Heart left ventricle (tissue), 13 donors: ENCODE measurements at regions not wholly inside any gene's neighbourhood (a gene's known extent, or its start where the extent isn't known, plus 50 kb on each side); places are given as distances from the start of the nearest gene placed in this dataset.

Experiments
- POLR2A ChIP-seq, 2 donors: fragments of 450-650 bp; IDR thresholded peaks; one replicate each; pipeline ENCODE4 v1.6.1; 2017; ENCODE audit warnings: antibody characterized with exemption in 2 of 2, mild to moderate bottlenecking in 2 of 2, moderate library complexity in 2 of 2
- TF ChIP-seq, protein P1 (sequence below), 12 donors: fragments of 200-600 bp; sonication (generic) in 4 of 12; IDR thresholded peaks; one replicate each; pipeline versions ENCODE4 v1.5.0 to v1.8.0; 2018 to 2022; ENCODE audit warnings: antibody characterized with exemption in 12 of 12, mild to moderate bottlenecking in 5 of 12
- donor health status: ischemic (EF 13 %, LVEDD 7.1; RV severe dilation, severe dysfunction).
- donor health status: DM: no; HTN: yes; CAD: no.
- donor health status: DM: no; HTN: no; CAD: no.
- donor health status: ischemic (EF 25% LVEDD 6.9; RV normal size, moderate dysfunction).
- donor health status: ischemic (EF 25% LVEDD 5.7; RV mildly dilated, moderate dysfunction).
- donor health status: ischemic (EF 35%, LVEDD 5.7; RV mildly dilated, moderate dysfunction).
- donor health status: nonischemic (EF 11% LVEDD 7.7; RV severe dilation, severe dysfunction).
- donor health status: DM: yes; HTN: yes; CAD: no.
- donor health status: PGD.
- donor health status: ischemic (EF 29% LVEDD 5.4; RV normal size, mild dysfunction).
- donor health status: nonischemic (EF 23%, LVEDD 6.1; RV moderate dilation, normal function).

DNA sequence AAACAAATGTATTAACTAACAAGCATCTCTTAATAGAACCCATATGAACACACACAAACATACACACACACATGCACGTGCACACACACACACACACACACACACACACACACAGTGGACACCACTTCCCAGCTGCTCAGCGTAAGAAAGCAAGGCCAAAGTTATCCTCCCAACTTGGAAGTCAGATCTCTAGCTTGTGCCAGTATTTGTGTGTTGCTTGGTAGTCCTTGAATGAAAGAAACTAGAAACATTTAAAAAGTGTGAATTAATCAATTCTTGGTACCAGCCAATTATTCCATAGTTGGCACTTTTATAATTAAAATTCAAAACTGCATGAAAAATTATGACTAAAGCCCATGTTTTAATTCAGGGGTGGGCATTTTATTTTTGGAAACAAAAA is 178.1 kb downstream of the TMEM161B start:
- no peak for TF ChIP-seq POLR2A (IDR thresholded peaks at IDR 0.05)
- TF ChIP-seq, protein P1, sequence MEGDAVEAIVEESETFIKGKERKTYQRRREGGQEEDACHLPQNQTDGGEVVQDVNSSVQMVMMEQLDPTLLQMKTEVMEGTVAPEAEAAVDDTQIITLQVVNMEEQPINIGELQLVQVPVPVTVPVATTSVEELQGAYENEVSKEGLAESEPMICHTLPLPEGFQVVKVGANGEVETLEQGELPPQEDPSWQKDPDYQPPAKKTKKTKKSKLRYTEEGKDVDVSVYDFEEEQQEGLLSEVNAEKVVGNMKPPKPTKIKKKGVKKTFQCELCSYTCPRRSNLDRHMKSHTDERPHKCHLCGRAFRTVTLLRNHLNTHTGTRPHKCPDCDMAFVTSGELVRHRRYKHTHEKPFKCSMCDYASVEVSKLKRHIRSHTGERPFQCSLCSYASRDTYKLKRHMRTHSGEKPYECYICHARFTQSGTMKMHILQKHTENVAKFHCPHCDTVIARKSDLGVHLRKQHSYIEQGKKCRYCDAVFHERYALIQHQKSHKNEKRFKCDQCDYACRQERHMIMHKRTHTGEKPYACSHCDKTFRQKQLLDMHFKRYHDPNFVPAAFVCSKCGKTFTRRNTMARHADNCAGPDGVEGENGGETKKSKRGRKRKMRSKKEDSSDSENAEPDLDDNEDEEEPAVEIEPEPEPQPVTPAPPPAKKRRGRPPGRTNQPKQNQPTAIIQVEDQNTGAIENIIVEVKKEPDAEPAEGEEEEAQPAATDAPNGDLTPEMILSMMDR (IDR thresholded peaks at IDR 0.05) = no peak
